GM23248 (cell line): ENCODE measurements at regions not wholly inside any gene's neighbourhood (a gene's known extent, or its start where the extent isn't known, plus 50 kb on each side); places are given as distances from the start of the nearest gene placed in this dataset.

ENCODE experiments used
- EZH2 ChIP-seq: fragments of 200-600 bp; sonication (generic); IDR thresholded peaks from 2 replicates; pipeline ENCODE4 v1.6.1; 2018; ENCODE audit warnings: antibody characterized with exemption, mild to moderate bottlenecking; ENCODE audit not compliant: insufficient read depth, poor library complexity, severe bottlenecking
- EZH2phosphoT487 ChIP-seq: fragments of 200-600 bp; sonication (generic); IDR thresholded peaks from 2 replicates; pipeline ENCODE4 v1.6.1; 2018; ENCODE audit warnings: antibody characterized with exemption, moderate library complexity, mild to moderate bottlenecking, low read depth; ENCODE audit not compliant: insufficient read depth

- TF ChIP-seq EZH2, result no peak
- TF ChIP-seq EZH2phosphoT487, result no peak
These were observed 288.3 kb upstream of the MKLN1 start for GRCh38 chr7:131039355-131039762.
